ENCODE measurements at regions not wholly inside any gene's neighbourhood (a gene's known extent, or its start where the extent isn't known, plus 50 kb on each side); places are given as distances from the start of the nearest gene placed in this dataset.
"Not testable (repeated sequence)": the region's sequence is repeated elsewhere in the genome, so short reads cannot be mapped to it uniquely, and the experiment has no call there.

GRCh38 chr5:27125856-27126255, 87.5 kb upstream of the CDH9 start:
- no peak for DNase-seq

DNA sequence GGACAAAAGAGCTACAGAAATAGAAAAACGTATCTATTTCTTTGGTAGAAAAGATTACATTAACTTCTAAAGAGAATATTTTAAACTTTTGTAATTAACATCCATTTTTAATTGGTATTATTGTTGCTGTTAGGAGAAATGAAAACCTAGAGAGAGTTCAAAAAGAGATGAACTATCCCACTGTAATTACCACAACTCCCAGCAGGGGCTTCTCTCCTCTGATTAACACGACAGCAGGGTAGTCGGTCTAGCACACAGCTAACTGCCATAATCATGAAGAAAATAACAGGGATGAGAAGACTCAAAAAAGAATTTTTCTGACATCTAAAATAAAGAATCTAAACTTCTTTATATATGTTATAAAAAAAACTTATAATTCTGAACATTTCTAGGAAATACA, 86.2 kb upstream of the CDH9 start:
- peak; percentile 7 for DNase-seq

DNA sequence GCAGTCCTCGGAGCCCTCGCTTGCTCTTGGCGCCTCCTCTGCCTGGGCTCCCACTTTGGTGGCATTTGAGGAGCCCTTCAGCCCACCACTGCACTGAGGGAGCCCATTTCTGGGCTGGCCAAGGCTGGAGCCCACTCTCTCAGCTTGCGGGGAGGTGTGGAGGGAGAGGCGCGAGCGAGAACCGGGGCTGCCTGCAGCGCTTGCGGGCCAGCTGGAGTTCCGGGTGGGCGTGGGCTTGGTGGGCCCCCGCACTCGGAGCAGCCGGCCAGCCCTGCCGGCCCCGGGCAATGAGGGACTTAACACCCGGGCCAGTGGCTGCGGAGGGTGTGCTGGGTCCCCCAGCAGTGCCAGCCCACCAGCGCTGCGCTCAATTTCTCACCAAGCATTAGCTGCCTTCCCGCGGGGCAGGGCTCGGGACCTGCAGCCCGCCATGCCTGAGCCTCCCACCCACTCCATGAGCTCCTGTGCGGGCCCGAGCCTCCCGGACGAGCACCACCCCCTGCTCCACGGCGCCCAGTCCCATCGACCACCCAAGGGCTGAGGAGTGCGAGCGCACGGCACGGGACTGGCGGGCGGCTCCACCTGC, 81.4 kb upstream of the CDH9 start:
- not testable (repeated sequence) for DNase-seq

- no peak for DNase-seq
These were observed 65.1 kb upstream of the CDH9 start for GRCh38 chr5:27103486-27103885.

DNA sequence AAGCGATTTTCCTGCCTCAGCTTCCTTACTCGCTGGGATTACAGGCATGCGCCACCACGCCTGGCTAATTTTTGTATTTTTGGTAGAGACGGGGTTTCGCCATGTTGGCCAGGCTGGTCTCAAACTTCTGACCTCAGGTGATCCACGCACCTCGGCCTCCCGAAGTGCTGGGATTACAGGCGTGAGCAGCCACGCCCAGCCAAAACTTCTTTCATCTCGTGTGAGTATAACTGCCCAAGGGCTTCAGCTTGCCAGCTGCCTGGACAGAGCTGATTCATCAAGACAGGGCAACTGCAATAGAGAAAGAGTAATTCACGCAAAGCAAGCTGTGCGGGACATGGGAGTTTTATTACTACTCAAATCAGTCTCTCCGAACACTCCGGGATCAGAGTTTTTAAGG, 57.4 kb upstream of the CDH9 start:
- not testable (repeated sequence) for DNase-seq

DNA sequence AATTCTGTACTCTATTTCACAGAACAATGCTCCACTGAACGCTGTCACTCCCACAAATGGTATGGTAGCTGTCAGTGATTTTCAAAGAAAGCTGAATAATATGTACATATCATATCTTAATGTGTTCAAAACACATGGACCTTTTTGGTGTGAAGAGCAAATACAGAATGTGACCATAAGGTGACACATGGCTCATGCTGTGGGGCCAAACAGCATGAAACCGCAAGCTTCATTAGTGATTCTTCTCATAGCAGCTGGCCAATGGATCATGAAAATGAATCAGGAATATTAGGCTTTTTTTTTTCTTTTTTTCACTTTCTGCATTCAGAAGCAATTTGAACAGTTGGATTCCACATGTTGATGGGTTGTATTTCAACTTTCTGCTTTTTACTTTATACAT, 54.9 kb upstream of the CDH9 start:
- DNase-seq, result no peak

DNA sequence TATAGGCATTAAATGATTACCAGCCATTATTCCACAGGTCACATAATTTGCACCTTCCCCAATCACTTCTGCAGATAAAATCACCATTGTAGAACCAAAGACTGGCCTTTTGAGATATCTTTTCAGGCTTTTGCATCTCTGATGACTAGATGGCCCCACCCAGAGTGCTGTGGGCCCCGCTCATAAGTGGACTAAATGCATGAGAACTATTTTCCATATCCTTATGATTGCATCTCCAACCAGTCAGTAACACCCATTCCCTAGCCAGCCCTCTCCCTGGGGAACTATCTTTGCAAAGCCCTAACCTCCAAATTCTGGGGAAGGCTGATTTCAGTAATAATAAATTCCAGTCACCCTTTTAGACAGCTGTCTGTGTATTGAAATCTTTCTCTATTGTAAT, 53.5 kb upstream of the CDH9 start:
- DNase-seq, result no peak

DNA sequence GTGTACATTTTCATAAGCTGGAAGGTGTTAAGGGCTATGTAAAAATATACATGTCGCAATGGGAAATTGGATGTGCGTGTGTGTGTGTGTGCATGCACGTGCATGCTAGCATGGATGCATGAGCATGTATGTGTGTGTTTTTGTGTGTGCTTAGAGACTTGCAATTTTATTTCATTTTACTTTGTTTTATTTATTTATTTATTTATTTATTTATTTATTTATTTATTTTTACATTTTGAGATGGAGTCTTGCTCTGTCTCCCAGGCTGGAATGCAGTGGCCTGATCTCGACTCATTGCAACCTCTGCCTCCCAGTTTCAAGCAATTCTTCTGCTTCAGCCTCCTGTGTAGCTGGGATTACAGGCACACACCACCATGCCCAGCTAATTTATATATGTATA, 50.4 kb upstream of the CDH9 start:
- not testable (repeated sequence) for DNase-seq
